Lower lobe of right lung (tissue), 2 donors: ENCODE measurements at regions not wholly inside any gene's neighbourhood (a gene's known extent, or its start where the extent isn't known, plus 50 kb on each side); places are given as distances from the start of the nearest gene placed in this dataset.

Experiments
- ATAC-seq, 2 donors: fragments of 200-7000 bp; cut with Tn5 transposase; one replicate each; pipeline ENCODE4 v1.9.1; 2020 to 2022; ENCODE audit warnings: mild to moderate bottlenecking in 2 of 2, moderate library complexity in 2 of 2
- DNase-seq: peaks from one replicate; pipeline ENCODE4 v3.0.0-alpha.2; 2020
- H3K27ac ChIP-seq: fragments of 200-600 bp; one replicate; pipeline ENCODE4 v1.8.0; 2022
- H3K27me3 ChIP-seq: fragments of 200-600 bp; one replicate; pipeline ENCODE4 v1.8.0; 2022; ENCODE audit warnings: low read depth
- H3K36me3 ChIP-seq: fragments of 200-600 bp; one replicate; pipeline ENCODE4 v1.8.0; 2022; ENCODE audit warnings: mild to moderate bottlenecking
- H3K4me1 ChIP-seq: fragments of 200-600 bp; one replicate; pipeline ENCODE4 v1.8.0; 2022
- H3K4me3 ChIP-seq: fragments of 200-600 bp; one replicate; pipeline ENCODE4 v1.8.0; 2022; ENCODE audit warnings: mild to moderate bottlenecking
- H3K9me3 ChIP-seq: fragments of 200-600 bp; one replicate; pipeline ENCODE4 v1.8.0; 2022
- CTCF ChIP-seq: fragments of 200-600 bp; IDR thresholded peaks from one replicate; pipeline ENCODE4 v1.8.0; 2022; ENCODE audit warnings: antibody characterized with exemption, mild to moderate bottlenecking
- intact Hi-C: fragments of 100-400 bp; cut with DNase I; formaldehyde crosslinking; loops from one replicate; pipeline ENCODE4 v1.11.0; 2022
- donor health status: DM: no; HTN: yes; CAD: no; lungs with severe emphysema.

DNA sequence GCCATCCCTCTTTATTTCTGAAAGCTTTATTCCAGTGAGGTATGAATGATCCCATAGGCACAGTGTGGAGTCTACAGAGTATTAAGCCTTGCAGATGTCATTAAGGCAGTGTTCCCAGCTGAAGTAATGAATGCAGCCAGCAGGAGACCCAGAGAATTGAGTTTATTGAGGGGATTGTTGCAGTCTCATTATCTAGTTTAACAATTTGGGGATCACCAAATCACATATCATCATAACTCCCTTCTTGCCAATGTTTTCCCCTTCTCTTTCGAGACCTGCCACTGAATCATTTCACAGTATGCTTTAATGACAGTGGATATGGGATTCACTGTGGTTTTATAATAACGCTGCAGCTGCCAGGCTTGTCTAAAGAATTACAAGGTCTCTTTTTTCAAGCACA is 249.3 kb upstream of the FSHR start:
- Histone ChIP-seq H3K27ac (no peak overlapping the region), H3K36me3 (no peaks in the 10 kb centered on the region), H3K4me1 (no peaks in the 10 kb centered on the region), H3K9me3 (no peaks in the 10 kb centered on the region), H3K4me3 (no peak overlapping the region), H3K27me3 (no peaks in the 10 kb centered on the region)
- no peak for TF ChIP-seq CTCF
- ATAC-seq (no peak), DNase-seq (no peak)
- intact Hi-C loops, result no loop called here

DNA sequence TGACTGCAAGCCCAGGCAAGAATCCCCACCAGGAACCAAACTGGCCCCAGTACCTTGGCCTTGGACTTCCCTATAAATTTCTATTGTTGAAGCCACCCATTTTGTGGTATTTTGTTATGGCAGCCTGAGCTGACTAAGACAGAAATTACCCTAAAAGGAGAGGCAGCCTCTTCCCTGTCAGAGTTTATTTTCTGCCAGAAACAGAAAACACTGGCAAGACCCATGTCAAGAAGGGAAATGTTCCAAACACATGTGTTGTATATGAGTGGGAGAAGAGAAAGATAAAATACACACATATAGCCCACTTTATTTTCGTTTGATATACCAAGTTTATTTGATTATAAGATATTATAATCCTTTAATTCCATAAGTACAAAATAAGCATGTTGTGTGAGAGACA is 225.1 kb upstream of the FSHR start:
- no peaks in the 10 kb centered on the region for H3K36me3 ChIP-seq
- intact Hi-C loops, result no loop called here
- no peak overlapping the region for H3K27ac ChIP-seq
- no peaks in the 10 kb centered on the region for H3K4me1 ChIP-seq
- TF ChIP-seq CTCF, result no peak
- H3K9me3 ChIP-seq, result no peaks in the 10 kb centered on the region
- no peak overlapping the region for H3K4me3 ChIP-seq
- H3K27me3 ChIP-seq, result no peaks in the 10 kb centered on the region
- no peak for ATAC-seq
- no peak for DNase-seq

GRCh38 chr2:49371128-49371701 is 216.9 kb upstream of the FSHR start:
- H3K4me3 ChIP-seq, result no peak overlapping the region
- H3K27me3 ChIP-seq, result no peaks in the 10 kb centered on the region
- H3K36me3 ChIP-seq, result no peaks in the 10 kb centered on the region
- DNase-seq, result no peak
- no peak for TF ChIP-seq CTCF
- intact Hi-C loops, result no loop called here
- no peaks in the 10 kb centered on the region for H3K4me1 ChIP-seq
- H3K27ac ChIP-seq, result no peak overlapping the region
- no peak for ATAC-seq
- H3K9me3 ChIP-seq, result no peaks in the 10 kb centered on the region

GRCh38 chr2:49369650-49370049 is 215.3 kb upstream of the FSHR start:
- no peak overlapping the region for H3K27ac ChIP-seq
- ATAC-seq (no peak), DNase-seq (no peak)
- H3K27me3 ChIP-seq, result no peaks in the 10 kb centered on the region
- no peak for TF ChIP-seq CTCF
- H3K4me1 ChIP-seq, result no peaks in the 10 kb centered on the region
- no peaks in the 10 kb centered on the region for H3K36me3 ChIP-seq
- H3K9me3 ChIP-seq, result no peaks in the 10 kb centered on the region
- intact Hi-C loops, result no loop called here
- H3K4me3 ChIP-seq, result no peak overlapping the region

DNA sequence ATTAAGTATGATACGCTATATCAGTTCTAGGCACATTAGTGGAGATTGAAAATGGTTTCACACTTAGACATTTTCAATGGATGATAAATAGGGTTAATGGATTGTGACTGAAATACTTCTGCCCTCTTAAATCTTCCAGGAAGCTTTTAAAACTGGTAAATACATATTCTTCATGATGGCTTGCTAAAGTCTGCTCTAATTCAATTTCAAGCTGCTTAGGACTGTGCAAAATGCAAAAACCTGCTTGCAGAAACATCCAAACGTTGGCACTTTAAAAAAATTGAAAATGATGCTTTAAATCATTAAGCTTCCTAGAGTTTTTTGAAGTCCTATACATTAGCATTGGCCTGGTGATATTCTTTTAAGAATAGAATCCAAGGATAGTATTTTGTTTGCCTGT is 214.8 kb upstream of the FSHR start:
- DNase-seq, result no peak
- TF ChIP-seq CTCF, result no peak

DNA sequence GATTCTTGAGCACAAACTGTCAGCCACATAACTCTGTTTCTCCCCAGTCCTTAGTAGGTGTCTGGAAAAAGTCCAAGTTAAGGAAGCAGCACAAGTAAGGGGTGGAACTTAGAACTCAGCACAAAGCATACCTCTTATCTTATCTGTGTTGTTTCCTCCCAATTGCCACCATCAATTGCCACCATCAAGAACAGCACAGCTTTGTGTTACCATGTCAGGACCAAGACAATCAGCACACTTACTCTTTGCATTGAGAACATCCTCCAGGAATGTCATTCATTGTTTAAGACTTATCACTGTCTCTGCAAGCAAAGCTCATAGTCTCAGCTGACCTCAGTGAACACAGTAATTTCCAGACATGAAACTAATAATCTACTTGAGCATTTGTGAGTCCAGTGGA is 212.7 kb upstream of the FSHR start:
- no peak for DNase-seq
- Histone ChIP-seq H3K4me3 (no peak overlapping the region), H3K27ac (no peak overlapping the region), H3K36me3 (no peaks in the 10 kb centered on the region), H3K4me1 (no peaks in the 10 kb centered on the region), H3K9me3 (no peaks in the 10 kb centered on the region), H3K27me3 (no peaks in the 10 kb centered on the region)
- TF ChIP-seq CTCF, result no peak
- ATAC-seq, result no peak
- intact Hi-C loops, result no loop called here

More for the DNA sequence above, 214.8 kb upstream of the FSHR start:
- H3K27ac ChIP-seq, result no peak overlapping the region
- no peaks in the 10 kb centered on the region for H3K36me3 ChIP-seq
- intact Hi-C loops, result no loop called here
- no peaks in the 10 kb centered on the region for H3K27me3 ChIP-seq
- H3K4me3 ChIP-seq, result no peak overlapping the region
- H3K4me1 ChIP-seq, result no peaks in the 10 kb centered on the region
- ATAC-seq, result no peak
- no peaks in the 10 kb centered on the region for H3K9me3 ChIP-seq
